ENCODE measurements at regions not wholly inside any gene's neighbourhood (a gene's known extent, or its start where the extent isn't known, plus 50 kb on each side); places are given as distances from the start of the nearest gene placed in this dataset.

- DNase-seq (ENCODE audit: low spot score) = no peak
These were observed 123.6 kb upstream of the VEPH1 start for GRCh38 chr3:157626817-157627216.

GRCh38 chr3:157624801-157625200 is 121.6 kb upstream of the VEPH1 start:
- no peak for DNase-seq (ENCODE audit: low spot score)

- no peak for DNase-seq (ENCODE audit: low spot score)
These were observed 115.7 kb upstream of the VEPH1 start for GRCh38 chr3:157618886-157619285.

- peak; percentile 47 for DNase-seq (ENCODE audit: low spot score)
These were observed 115.0 kb upstream of the VEPH1 start for GRCh38 chr3:157618075-157618760.

- no peak for DNase-seq (ENCODE audit: low spot score)
These were observed 111.7 kb upstream of the VEPH1 start for GRCh38 chr3:157614896-157615295.

- no peak for DNase-seq (ENCODE audit: low spot score)
These were observed 108.4 kb upstream of the VEPH1 start for GRCh38 chr3:157611536-157612076.

- no peak for DNase-seq (ENCODE audit: low spot score)
These were observed 107.8 kb upstream of the VEPH1 start for GRCh38 chr3:157610876-157611535.

- DNase-seq (ENCODE audit: low spot score) = no peak
These were observed 104.7 kb upstream of the VEPH1 start for GRCh38 chr3:157607826-157608405.

GRCh38 chr3:157606852-157607197 is 103.6 kb upstream of the VEPH1 start:
- no peak for DNase-seq (ENCODE audit: low spot score)

- DNase-seq (ENCODE audit: low spot score) = peak; percentile 70
These were observed 103.0 kb upstream of the VEPH1 start for GRCh38 chr3:157606011-157606851.

- no peak for DNase-seq (ENCODE audit: low spot score)
These were observed 102.1 kb upstream of the VEPH1 start for GRCh38 chr3:157605356-157605755.

- no peak for DNase-seq (ENCODE audit: low spot score)
These were observed 99.2 kb upstream of the VEPH1 start for GRCh38 chr3:157602424-157602823.

GRCh38 chr3:157595259-157595658 is 92.0 kb upstream of the VEPH1 start:
- no peak for DNase-seq (ENCODE audit: low spot score)

GRCh38 chr3:157594413-157594812 is 91.2 kb upstream of the VEPH1 start:
- DNase-seq (ENCODE audit: low spot score) = no peak

- no peak for DNase-seq (ENCODE audit: low spot score)
These were observed 89.6 kb upstream of the VEPH1 start for GRCh38 chr3:157592769-157593168.

GRCh38 chr3:157590273-157590672 is 87.1 kb upstream of the VEPH1 start:
- no peak for DNase-seq (ENCODE audit: low spot score)

GRCh38 chr3:157589211-157589610 is 86.0 kb upstream of the VEPH1 start:
- DNase-seq (ENCODE audit: low spot score) = no peak

GRCh38 chr3:157588386-157589060 is 85.3 kb upstream of the VEPH1 start:
- DNase-seq (ENCODE audit: low spot score) = no peak

GRCh38 chr3:157586293-157586692 is 83.1 kb upstream of the VEPH1 start:
- no peak for DNase-seq (ENCODE audit: low spot score)

GRCh38 chr3:157585386-157585785 is 82.2 kb upstream of the VEPH1 start:
- no peak for DNase-seq (ENCODE audit: low spot score)

GRCh38 chr3:157582637-157582973 is 79.4 kb upstream of the VEPH1 start:
- DNase-seq (ENCODE audit: low spot score) = no peak

All from AG08396 (cell line).